Astrocyte of the cerebellum (primary cell): ENCODE measurements at regions not wholly inside any gene's neighbourhood (a gene's known extent, or its start where the extent isn't known, plus 50 kb on each side); places are given as distances from the start of the nearest gene placed in this dataset.

Experiments used
- DNase-seq: peaks from one replicate; pipeline ENCODE4 v3.0.0-alpha.2; 2011; ENCODE audit warnings: low read depth
- H3K4me3 ChIP-seq: 2 replicates; pipeline ENCODE4 v1.5.1; 2011; ENCODE audit warnings: mild to moderate bottlenecking, low read depth, low read length, moderate library complexity
- in situ Hi-C: cut with HindIII; loops from 2 replicates; pipeline ENCODE4 v1.10.0; 2017; ENCODE audit warnings: low sequenced_read_pairs
- TF ChIP-seq, protein P1 (sequence below): IDR thresholded peaks from 2 replicates; pipeline ENCODE4 v1.5.1; 2012; ENCODE audit warnings: low read length, low read depth, moderate library complexity, mild to moderate bottlenecking; ENCODE audit errors: missing control alignments

DNA sequence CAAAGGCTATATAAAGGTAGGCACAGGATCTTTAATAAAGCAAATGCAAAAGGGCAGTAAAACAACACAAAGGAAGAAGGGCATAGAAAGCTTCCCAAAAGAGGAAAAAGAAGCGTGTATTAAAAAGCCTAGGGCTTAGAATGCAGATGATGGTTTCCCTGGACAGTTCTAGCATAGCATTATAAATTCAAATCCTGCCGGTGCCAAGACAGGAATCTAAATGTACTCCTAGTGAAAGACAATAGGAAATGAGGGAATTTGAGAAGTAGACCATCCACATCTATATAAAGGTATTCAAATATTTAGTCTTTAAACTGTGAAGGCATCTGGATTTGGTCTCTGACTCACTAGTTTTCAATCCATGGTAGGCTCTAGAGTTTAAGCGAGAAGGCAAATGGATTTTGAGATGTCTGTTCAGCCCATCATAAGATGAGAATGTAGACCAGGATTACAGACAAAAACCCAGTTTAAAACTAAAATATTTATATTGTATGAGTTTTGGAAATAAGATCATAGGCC, 431.8 kb downstream of the TBL1XR1 start:
- TF ChIP-seq, protein P1, sequence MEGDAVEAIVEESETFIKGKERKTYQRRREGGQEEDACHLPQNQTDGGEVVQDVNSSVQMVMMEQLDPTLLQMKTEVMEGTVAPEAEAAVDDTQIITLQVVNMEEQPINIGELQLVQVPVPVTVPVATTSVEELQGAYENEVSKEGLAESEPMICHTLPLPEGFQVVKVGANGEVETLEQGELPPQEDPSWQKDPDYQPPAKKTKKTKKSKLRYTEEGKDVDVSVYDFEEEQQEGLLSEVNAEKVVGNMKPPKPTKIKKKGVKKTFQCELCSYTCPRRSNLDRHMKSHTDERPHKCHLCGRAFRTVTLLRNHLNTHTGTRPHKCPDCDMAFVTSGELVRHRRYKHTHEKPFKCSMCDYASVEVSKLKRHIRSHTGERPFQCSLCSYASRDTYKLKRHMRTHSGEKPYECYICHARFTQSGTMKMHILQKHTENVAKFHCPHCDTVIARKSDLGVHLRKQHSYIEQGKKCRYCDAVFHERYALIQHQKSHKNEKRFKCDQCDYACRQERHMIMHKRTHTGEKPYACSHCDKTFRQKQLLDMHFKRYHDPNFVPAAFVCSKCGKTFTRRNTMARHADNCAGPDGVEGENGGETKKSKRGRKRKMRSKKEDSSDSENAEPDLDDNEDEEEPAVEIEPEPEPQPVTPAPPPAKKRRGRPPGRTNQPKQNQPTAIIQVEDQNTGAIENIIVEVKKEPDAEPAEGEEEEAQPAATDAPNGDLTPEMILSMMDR = no peak
- no peak for DNase-seq
- in situ Hi-C loops = no loop called here
- H3K4me3 ChIP-seq = no peak overlapping the region

DNA sequence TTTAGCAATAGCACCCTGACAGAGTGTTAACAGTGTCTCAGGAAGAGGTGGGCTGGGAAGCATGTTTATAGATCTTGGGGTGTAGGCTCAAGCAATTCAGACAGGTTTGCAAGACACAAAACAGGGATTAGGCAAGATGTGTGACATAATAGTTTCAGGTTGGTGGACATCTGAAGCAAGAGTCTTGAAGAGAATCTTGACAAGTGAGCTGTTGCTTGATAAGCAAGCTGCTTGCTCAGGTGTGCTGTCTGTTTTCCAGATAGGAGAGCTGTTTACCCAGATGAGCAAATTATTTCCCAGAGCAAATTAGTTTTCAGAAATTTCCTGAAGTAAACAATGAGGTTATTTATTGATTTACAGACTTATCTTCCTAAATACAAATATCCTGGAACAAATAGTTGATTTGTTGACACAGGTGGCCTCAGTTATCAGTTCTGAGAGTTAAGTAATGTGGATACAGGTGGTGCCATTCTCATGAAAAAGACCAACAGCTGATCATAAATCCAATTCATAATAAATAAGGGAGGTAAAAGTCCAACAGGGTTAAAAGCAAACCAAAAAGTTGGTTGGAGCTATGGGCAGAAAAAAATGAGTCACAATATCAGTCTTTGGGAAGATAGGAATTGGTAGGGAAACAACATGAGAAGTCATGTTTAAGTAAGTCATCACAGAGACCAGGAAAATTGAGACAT, 437.3 kb downstream of the TBL1XR1 start:
- DNase-seq = no peak
- no peak overlapping the region for H3K4me3 ChIP-seq
- TF ChIP-seq, protein P1 = no peak
- in situ Hi-C loops = no loop called here

DNA sequence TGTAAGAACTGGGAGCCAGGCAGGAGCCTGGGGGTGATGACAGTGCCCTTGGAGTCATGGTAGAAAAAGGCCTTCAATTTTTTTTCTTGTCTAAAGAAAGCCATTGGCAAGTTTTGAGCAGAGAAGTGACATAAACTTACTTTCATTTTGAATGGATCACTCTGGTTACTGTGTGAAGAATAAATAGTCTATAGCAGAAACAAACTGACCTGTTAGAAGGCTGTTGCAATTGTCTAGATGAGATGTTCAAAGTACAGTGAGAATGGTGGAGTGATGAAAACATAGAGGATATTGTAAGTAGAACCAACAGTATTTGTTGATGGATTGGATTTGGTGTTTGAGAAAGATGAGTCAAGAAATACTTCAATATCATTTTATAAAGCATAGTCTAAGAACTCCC, 439.9 kb downstream of the TBL1XR1 start:
- in situ Hi-C loops = no loop called here
- TF ChIP-seq, protein P1 = no peak
- DNase-seq = no peak
- H3K4me3 ChIP-seq = no peak overlapping the region

DNA sequence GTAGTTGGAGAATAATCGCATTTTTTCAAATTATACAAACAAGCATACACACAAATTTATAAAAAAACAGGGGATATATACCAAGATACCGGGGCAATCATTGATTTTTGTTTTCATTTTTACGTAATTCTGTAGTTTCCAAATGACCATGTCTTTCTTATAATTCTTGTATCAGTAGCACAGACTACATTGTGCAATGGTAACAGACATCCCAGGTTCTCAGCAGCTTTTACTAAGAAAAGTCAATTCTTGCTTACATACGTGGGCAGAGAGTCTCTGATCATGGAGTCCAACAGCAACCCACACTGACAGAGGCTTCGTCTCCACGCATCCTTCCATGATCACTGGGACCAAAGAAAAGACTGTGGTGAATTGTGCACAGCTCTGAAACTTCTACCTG, 441.3 kb downstream of the TBL1XR1 start:
- TF ChIP-seq, protein P1 = no peak
- no peak for DNase-seq
- in situ Hi-C loops = no loop called here
- no peak overlapping the region for H3K4me3 ChIP-seq

DNA sequence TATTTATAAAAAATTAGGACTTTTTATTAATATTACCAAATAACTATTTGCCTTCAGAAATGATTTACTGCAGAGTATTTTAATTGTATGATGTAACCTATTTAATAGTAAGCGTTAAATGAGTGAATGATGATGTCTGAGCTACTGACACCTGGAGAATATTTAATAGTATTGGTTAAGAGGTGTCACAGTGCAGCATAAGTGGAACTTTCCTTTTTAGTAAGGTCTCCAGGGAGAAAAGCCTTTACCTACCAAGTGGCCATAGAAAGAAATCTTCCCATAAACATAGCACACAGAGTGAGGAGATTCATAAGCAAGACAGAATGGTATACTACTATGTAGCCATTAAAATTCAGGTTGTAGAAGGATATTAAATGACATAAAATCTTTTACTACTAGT, 441.7 kb downstream of the TBL1XR1 start:
- in situ Hi-C loops = no loop called here
- H3K4me3 ChIP-seq = no peak overlapping the region
- DNase-seq = no peak
- TF ChIP-seq, protein P1 = no peak

DNA sequence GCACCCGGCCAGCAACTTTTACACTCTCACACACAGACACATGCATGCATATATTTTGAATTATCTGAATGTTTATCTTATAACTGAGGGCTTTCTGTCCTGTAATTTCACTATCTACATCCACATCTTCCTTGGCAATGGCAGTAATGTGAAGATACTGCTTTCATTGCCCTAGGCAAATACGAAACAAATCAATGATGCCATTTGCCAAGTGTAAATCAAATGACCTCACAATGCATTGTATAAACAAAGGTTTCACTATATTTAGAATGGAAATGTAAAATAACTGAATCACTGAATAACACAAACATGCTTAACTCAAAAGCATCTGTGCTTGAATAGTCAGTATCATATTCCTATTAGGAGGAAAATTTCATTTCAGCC, 455.6 kb downstream of the TBL1XR1 start:
- TF ChIP-seq, protein P1 = no peak

More for the DNA sequence above, 455.6 kb downstream of the TBL1XR1 start:
- in situ Hi-C loops = no loop called here
- no peak for DNase-seq
- no peak overlapping the region for H3K4me3 ChIP-seq
